GM23248 (cell line): ENCODE measurements at regions not wholly inside any gene's neighbourhood (a gene's known extent, or its start where the extent isn't known, plus 50 kb on each side); places are given as distances from the start of the nearest gene placed in this dataset.

Experiments used
- EZH2 ChIP-seq: fragments of 200-600 bp; sonication (generic); IDR thresholded peaks from 2 replicates; pipeline ENCODE4 v1.6.1; 2018; ENCODE audit warnings: antibody characterized with exemption, mild to moderate bottlenecking; ENCODE audit not compliant: insufficient read depth, poor library complexity, severe bottlenecking
- EZH2phosphoT487 ChIP-seq: fragments of 200-600 bp; sonication (generic); IDR thresholded peaks from 2 replicates; pipeline ENCODE4 v1.6.1; 2018; ENCODE audit warnings: antibody characterized with exemption, moderate library complexity, mild to moderate bottlenecking, low read depth; ENCODE audit not compliant: insufficient read depth

GRCh38 chr2:195509551-195509950, 147.5 kb upstream of the SLC39A10 start:
- TF ChIP-seq EZH2 (no peak), EZH2phosphoT487 (no peak)
